ENCODE measurements at regions not wholly inside any gene's neighbourhood (a gene's known extent, or its start where the extent isn't known, plus 50 kb on each side); places are given as distances from the start of the nearest gene placed in this dataset.

- no peak for DNase-seq
Observed at GRCh38 chr5:167511276-167511675, 780.2 kb upstream of the WWC1 start.

- no peak for DNase-seq
Observed at GRCh38 chr5:167512111-167512510, 779.3 kb upstream of the WWC1 start.

DNA sequence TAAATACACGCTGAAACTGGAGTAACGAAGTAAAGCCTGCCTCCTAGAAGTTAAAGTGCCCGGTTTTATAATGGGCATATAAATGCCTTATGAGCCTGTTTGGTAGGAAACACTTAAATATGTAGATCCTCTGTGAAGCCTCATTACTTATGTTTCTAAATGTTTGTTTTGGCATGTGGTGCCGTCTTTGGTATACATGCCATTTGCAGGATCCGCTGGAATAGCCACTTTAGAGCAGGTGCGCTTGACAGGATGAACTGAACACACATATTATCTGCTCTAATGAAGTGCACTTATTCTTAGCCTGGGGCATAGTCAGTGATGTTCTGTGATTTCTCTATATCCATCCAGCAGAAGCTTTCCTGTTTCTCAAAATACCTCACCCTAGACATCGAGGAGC, 778.1 kb upstream of the WWC1 start:
- no peak for DNase-seq

GRCh38 chr5:167514461-167514860, 777.0 kb upstream of the WWC1 start:
- no peak for DNase-seq

GRCh38 chr5:167525004-167525403, 766.4 kb upstream of the WWC1 start:
- no peak for DNase-seq

- no peak for DNase-seq
Observed at GRCh38 chr5:167528651-167529050, 762.8 kb upstream of the WWC1 start.

GRCh38 chr5:167530548-167530947, 760.9 kb upstream of the WWC1 start:
- DNase-seq: no peak

DNA sequence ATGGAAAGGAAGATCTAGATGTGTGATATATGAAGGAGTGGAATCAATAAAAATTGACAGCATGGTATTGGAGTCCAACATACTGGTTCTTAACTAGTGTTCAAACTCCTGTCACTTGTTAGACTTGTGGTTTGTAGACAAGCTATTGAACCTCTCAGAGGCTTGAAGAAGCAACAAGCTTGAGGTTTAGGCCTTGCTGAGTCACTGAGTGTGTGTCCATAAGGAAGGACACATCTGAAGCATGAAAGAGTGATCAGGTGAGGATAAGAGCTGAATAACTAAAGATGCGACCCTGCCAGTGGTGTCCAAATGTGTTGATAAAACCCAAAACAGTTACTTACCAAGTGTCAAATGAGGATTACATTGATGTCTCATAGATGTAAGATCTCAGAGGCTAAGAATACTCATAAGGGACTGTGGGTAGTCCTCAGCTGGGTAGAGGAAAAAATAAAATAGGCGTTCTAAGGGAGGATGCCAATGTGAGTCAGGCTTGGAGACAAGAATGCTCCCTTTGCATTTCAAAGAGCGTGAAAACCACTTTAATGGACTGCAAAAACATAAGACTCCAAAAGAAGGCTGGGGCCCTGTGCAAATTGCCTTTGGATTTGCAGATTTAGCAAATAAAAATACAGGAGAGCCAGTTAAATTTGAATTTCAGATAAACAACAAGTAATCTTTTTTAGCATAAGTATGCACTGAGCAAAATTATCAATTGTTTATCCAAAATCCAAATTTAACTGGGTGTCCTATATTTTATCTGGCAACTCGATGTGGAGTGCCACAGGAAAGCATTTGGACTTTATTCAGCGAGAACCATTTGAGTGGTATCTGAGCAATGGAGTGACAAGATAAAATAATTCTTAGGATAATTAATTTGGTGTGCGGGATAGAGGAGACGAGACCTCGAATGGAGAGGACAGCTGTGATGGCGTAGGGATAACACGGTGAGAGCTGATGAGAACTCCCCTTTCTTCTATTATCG, 757.3 kb upstream of the WWC1 start:
- DNase-seq: no peak

- no peak for DNase-seq
Observed at GRCh38 chr5:167539747-167540146, 751.7 kb upstream of the WWC1 start.

- DNase-seq: no peak
Observed at GRCh38 chr5:167546270-167546669, 745.2 kb upstream of the WWC1 start.

GRCh38 chr5:167552356-167552755, 739.1 kb upstream of the WWC1 start:
- DNase-seq: no peak

- no peak for DNase-seq
Observed at GRCh38 chr5:167553511-167553910, 737.9 kb upstream of the WWC1 start.

DNA sequence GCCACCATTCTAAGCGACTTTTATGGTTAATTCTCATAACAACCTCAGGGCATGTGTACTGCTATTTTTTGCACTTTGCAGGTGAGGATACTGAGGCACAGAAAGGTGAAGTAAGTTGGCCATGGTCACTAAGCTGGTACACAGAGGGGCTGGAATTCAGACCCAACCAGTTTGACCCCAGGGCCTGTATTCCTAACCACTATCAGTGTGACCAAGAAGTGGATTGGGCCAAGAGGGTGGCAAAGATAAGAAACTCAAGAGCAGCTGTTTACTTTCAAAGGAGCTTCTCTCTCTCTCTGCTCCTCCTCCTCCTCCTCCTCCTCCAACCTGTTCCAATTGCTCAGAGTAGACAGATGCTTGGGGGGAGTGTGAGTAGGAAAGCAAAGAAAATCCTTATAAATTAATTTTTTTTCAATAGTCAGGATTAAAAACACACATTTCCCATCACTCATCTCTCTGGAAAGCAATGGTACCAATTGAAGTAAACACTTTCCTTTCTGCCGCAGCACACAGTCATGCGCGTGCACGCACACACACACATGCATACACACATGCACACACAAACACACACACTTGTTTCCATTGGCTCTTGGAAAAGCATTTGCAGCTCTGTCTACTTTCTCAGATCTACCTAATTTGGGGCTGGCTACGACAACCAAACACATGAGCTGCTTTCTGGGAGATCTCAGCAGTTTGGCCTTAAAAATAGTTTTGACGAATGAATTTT, 736.7 kb upstream of the WWC1 start:
- DNase-seq: no peak

GRCh38 chr5:167555565-167556166, 735.8 kb upstream of the WWC1 start:
- no peak for DNase-seq

DNA sequence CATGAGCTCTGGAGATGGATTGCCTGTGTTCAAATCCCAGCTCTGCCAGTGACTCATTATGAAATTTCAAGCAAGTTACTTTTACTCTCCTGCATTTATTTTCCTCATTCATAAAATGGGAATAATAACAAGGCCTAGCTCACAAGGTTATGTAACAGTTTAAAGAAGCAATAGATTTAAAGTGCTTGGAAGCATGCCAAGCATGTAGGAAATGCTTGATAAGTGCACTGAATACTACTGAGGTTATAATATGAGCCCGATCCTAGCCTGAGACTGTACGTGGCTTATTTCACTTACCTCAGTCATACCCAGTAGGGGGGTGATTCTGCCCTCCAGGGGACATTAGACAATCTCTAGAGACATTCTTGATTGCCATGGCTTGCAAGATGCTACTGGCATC, 734.1 kb upstream of the WWC1 start:
- DNase-seq: no peak

GRCh38 chr5:167561796-167562195, 729.6 kb upstream of the WWC1 start:
- DNase-seq: no peak

- DNase-seq: no peak
Observed at GRCh38 chr5:167564275-167564674, 727.2 kb upstream of the WWC1 start.

DNA sequence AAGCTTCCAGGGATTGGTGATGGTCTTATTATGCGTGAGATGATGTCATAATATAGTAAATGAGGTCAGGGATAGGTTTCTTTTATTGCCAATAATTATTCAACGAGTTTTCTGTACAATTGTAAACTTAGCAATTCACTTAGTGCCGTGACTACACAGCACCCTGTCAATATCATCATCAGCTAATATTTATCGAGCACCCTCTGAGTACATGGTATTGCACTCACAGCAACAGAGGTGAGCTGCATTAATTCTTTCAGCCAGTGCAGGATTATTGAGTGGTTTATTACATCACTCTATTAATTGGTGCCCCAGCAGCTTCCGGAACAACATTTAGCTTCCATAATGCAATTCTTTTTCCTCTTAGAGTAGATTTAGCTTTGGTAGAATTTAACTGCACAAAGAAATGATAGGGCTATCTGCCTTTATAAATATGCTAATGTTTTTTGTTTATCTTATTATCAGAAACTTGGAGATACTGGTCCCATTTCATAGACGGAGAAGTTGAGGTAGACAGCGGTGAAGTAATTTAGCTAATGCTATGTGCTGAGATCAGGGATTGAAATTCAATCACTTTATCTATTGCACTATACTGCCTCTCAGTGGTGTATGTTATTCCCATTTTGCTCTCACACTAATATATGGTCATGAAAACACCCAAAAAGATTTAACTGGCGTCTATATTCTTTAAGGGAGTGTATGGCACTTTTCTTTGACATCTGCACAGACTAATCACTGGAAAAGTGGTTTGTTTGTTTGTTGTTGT, 726.1 kb upstream of the WWC1 start:
- peak; percentile 29 for DNase-seq

DNA sequence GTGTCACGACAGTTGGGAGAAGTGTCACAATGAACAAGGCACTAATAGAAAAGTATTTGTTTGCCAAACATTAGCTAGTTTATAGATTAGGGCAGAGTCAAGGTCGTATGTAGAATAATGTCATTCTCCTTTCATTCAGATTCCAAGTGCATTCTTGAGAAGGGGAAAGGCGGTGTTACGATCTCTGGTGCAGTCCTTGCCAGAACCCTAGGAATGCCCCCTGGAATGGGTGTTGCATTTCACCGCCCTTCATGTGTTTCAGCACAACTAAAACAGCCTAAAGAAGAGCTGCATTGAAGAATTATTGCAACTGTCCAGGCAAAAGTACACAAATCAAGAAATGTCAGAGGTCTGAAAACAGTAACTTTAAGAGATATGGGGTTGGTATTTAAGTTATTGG, 721.0 kb upstream of the WWC1 start:
- no peak for DNase-seq

DNA sequence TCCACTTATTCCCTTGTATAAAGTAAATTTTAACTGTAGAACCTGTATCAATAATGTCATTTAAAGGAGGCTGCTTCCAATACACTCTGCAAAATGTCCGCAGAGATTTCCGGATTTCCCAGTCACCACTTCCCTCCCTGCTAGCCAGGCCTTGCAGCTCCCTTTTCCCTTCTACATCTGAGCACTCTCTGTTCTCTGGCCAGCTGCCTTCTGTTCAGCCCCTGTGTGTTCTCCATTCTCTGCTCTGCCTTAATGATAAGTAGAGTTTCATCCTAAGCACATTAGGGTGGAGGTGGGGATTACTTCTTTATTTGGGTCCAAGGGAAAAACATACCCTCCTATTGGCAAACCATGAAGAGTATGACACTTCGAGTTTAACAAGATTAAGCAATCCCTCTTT, 719.6 kb upstream of the WWC1 start:
- no peak for DNase-seq

- DNase-seq: peak; percentile 3
Observed at GRCh38 chr5:167573370-167574127, 717.9 kb upstream of the WWC1 start.

DNA sequence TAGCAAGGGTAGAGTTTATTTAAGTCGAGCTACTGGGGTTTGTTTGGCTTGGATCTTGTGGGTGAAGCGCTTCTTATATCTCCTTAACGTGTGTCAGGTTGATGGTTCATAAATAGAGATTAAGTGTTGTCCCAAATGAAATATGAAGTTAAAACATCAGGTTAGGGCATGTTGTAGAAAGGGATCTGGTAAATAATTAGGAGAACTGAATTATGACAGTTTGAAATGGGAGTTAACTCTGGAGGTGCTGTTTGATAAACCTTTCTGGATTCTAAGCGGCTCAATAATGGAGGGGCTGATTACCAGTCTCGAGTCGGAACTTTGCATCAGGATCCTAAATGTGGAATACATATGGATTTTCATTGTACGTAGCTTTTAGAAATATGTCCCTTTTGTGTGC, 717.0 kb upstream of the WWC1 start:
- DNase-seq: no peak
